ENCODE measurements at regions not wholly inside any gene's neighbourhood (a gene's known extent, or its start where the extent isn't known, plus 50 kb on each side); places are given as distances from the start of the nearest gene placed in this dataset.

DNA sequence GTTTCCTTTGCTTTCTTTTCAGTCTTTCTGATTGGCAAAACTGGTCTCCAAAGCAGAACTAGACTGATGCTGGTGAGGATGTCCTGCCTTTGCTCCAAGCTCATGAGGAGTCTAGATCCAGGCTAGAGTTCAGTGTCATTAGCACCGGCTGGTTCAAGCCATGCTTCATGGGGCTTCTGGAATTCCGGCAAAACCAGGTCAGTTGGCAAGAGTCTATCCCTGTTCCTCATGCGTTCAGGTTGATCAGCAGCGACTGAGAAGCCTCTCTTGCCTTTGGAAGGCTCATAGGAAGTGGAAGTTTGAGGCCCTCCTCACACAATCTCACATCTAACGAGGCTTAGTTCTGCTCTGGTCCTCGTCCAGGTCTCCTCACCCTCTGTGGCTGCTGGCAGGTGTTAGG, 194.3 kb downstream of the HS3ST3A1 start:
- TF ChIP-seq EZH2 (IDR thresholded peaks at IDR 0.05; ENCODE audit: insufficient read depth, low read length) = no peak
- TF ChIP-seq, protein P1, sequence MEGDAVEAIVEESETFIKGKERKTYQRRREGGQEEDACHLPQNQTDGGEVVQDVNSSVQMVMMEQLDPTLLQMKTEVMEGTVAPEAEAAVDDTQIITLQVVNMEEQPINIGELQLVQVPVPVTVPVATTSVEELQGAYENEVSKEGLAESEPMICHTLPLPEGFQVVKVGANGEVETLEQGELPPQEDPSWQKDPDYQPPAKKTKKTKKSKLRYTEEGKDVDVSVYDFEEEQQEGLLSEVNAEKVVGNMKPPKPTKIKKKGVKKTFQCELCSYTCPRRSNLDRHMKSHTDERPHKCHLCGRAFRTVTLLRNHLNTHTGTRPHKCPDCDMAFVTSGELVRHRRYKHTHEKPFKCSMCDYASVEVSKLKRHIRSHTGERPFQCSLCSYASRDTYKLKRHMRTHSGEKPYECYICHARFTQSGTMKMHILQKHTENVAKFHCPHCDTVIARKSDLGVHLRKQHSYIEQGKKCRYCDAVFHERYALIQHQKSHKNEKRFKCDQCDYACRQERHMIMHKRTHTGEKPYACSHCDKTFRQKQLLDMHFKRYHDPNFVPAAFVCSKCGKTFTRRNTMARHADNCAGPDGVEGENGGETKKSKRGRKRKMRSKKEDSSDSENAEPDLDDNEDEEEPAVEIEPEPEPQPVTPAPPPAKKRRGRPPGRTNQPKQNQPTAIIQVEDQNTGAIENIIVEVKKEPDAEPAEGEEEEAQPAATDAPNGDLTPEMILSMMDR (IDR thresholded peaks at IDR 0.05; ENCODE audit: insufficient read depth, low read depth, low read length) = no peak
- no peaks in the 10 kb centered on the region for H3K36me3 ChIP-seq (ENCODE audit: insufficient read depth, low read length)
- H3K4me2 ChIP-seq (ENCODE audit: low read length) = no peak overlapping the region
- H3K79me2 ChIP-seq (ENCODE audit: insufficient read depth, low read length) = no peaks in the 10 kb centered on the region
- no peak overlapping the region for H3K4me3 ChIP-seq (ENCODE audit: insufficient read depth, low read depth, low read length)
- no peak overlapping the region for H3K9ac ChIP-seq (ENCODE audit: low read length)
- Mint-ChIP-seq H3K27ac (ENCODE audit: unreplicated experiment) (no peak overlapping the region), H3K9me3 (ENCODE audit: unreplicated experiment) (no peaks in the 10 kb centered on the region), H3K36me3 (ENCODE audit: low read depth, unreplicated experiment) (no peaks in the 10 kb centered on the region), H3K27me3 (ENCODE audit: low read depth, unreplicated experiment) (no peaks in the 10 kb centered on the region), H3K4me3 (ENCODE audit: unreplicated experiment) (no peak overlapping the region), H3K4me1 (ENCODE audit: low read depth, unreplicated experiment) (peaks cover 37% of the 10 kb centered on the region)
- H3K27ac ChIP-seq (ENCODE audit: low read depth, low read length) = no peak overlapping the region
- H4K20me1 ChIP-seq (ENCODE audit: insufficient read depth, low read length) = no peaks in the 10 kb centered on the region
- FAIRE-seq (no peak), DNase-seq (ENCODE audit: low read depth) (no peak)
- no peak overlapping the region for H2AFZ ChIP-seq (ENCODE audit: low read depth, low read length)
- no peaks in the 10 kb centered on the region for H3K27me3 ChIP-seq (ENCODE audit: insufficient read depth, low read length)
- no peaks in the 10 kb centered on the region for H3K4me1 ChIP-seq (ENCODE audit: insufficient read depth, low read length)
- no peaks in the 10 kb centered on the region for H3K9me3 ChIP-seq (ENCODE audit: insufficient read depth, low read depth, low read length)

DNA sequence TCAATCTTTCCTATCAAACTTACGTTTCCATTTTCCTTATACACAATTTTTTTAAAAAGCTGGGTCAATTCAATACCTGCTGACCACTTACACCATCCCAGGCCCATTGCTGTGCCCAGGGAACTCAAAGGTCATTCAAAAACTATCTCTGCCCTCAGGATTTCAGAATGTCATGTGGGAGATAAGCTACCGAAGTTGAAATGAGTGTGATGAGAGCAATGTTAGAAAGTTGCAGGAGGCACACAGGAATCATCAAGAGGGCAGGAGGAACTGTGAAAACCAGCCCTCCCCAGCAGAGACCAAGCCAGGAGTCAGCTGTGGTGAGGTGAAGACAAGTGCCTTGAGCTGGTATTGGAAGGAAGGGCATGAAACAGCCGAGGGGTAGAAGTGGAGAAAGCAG, 195.9 kb downstream of the HS3ST3A1 start:
- no peak overlapping the region for H3K27ac Mint-ChIP-seq (ENCODE audit: unreplicated experiment)
- H3K9me3 Mint-ChIP-seq (ENCODE audit: unreplicated experiment) = no peaks in the 10 kb centered on the region
- no peaks in the 10 kb centered on the region for H3K27me3 Mint-ChIP-seq (ENCODE audit: low read depth, unreplicated experiment)
- H4K20me1 ChIP-seq (ENCODE audit: insufficient read depth, low read length) = no peaks in the 10 kb centered on the region
- no peak overlapping the region for H2AFZ ChIP-seq (ENCODE audit: low read depth, low read length)
- no peak overlapping the region for H3K9ac ChIP-seq (ENCODE audit: low read length)
- H3K9me3 ChIP-seq (ENCODE audit: insufficient read depth, low read depth, low read length) = no peaks in the 10 kb centered on the region
- H3K4me1 ChIP-seq (ENCODE audit: insufficient read depth, low read length) = no peaks in the 10 kb centered on the region
- no peaks in the 10 kb centered on the region for H3K79me2 ChIP-seq (ENCODE audit: insufficient read depth, low read length)
- FAIRE-seq (no peak), DNase-seq (ENCODE audit: low read depth) (no peak)
- peaks cover 29% of the 10 kb centered on the region for H3K4me1 Mint-ChIP-seq (ENCODE audit: low read depth, unreplicated experiment)
- H3K4me3 ChIP-seq (ENCODE audit: insufficient read depth, low read depth, low read length) = no peak overlapping the region
- no peaks in the 10 kb centered on the region for H3K36me3 ChIP-seq (ENCODE audit: insufficient read depth, low read length)
- H3K4me2 ChIP-seq (ENCODE audit: low read length) = no peak overlapping the region
- H3K27ac ChIP-seq (ENCODE audit: low read depth, low read length) = no peak overlapping the region
- H3K27me3 ChIP-seq (ENCODE audit: insufficient read depth, low read length) = no peaks in the 10 kb centered on the region
- no peak for TF ChIP-seq EZH2 (IDR thresholded peaks at IDR 0.05; ENCODE audit: insufficient read depth, low read length)
- TF ChIP-seq, protein P1 (IDR thresholded peaks at IDR 0.05; ENCODE audit: insufficient read depth, low read depth, low read length) = no peak
- H3K4me3 Mint-ChIP-seq (ENCODE audit: unreplicated experiment) = no peak overlapping the region
- H3K36me3 Mint-ChIP-seq (ENCODE audit: low read depth, unreplicated experiment) = no peaks in the 10 kb centered on the region

DNA sequence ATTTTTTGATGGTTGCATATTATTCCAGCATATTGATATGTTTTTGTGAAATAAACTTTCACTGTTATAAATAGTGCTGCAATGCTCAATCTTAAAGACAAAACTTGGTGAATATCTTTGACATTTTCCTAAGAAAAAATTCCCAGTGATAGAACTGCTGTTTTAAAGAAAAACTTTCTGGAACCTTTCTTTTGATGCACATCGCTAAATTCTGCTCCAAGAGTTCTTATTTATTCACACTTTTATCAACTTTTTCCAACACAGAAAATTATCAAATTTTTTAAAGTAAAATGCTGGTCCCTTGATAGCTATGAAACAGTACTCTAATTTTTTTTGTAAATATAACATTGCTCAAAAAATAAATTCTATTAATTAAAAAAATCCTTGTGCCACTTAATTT, 196.6 kb downstream of the HS3ST3A1 start:
- Mint-ChIP-seq H3K9me3 (ENCODE audit: unreplicated experiment) (no peaks in the 10 kb centered on the region), H3K27me3 (ENCODE audit: low read depth, unreplicated experiment) (no peaks in the 10 kb centered on the region), H3K27ac (ENCODE audit: unreplicated experiment) (no peak overlapping the region), H3K4me1 (ENCODE audit: low read depth, unreplicated experiment) (peaks cover 24% of the 10 kb centered on the region), H3K4me3 (ENCODE audit: unreplicated experiment) (no peak overlapping the region), H3K36me3 (ENCODE audit: low read depth, unreplicated experiment) (no peaks in the 10 kb centered on the region)
- FAIRE-seq (no peak), DNase-seq (ENCODE audit: low read depth) (no peak)
- no peak overlapping the region for H2AFZ ChIP-seq (ENCODE audit: low read depth, low read length)
- no peak overlapping the region for H3K9ac ChIP-seq (ENCODE audit: low read length)
- H4K20me1 ChIP-seq (ENCODE audit: insufficient read depth, low read length) = no peaks in the 10 kb centered on the region
- no peak overlapping the region for H3K4me3 ChIP-seq (ENCODE audit: insufficient read depth, low read depth, low read length)
- no peaks in the 10 kb centered on the region for H3K4me1 ChIP-seq (ENCODE audit: insufficient read depth, low read length)
- no peak overlapping the region for H3K4me2 ChIP-seq (ENCODE audit: low read length)
- H3K79me2 ChIP-seq (ENCODE audit: insufficient read depth, low read length) = no peaks in the 10 kb centered on the region
- H3K9me3 ChIP-seq (ENCODE audit: insufficient read depth, low read depth, low read length) = no peaks in the 10 kb centered on the region
- H3K36me3 ChIP-seq (ENCODE audit: insufficient read depth, low read length) = no peaks in the 10 kb centered on the region
- H3K27me3 ChIP-seq (ENCODE audit: insufficient read depth, low read length) = no peaks in the 10 kb centered on the region
- no peak overlapping the region for H3K27ac ChIP-seq (ENCODE audit: low read depth, low read length)
- TF ChIP-seq, protein P1 (IDR thresholded peaks at IDR 0.05; ENCODE audit: insufficient read depth, low read depth, low read length) = no peak
- no peak for TF ChIP-seq EZH2 (IDR thresholded peaks at IDR 0.05; ENCODE audit: insufficient read depth, low read length)

Measured in astrocyte (in vitro differentiated cells and primary cell).